A673 (cell line): ENCODE measurements at regions not wholly inside any gene's neighbourhood (a gene's known extent, or its start where the extent isn't known, plus 50 kb on each side); places are given as distances from the start of the nearest gene placed in this dataset.

ENCODE experiments used
- EZH2 ChIP-seq: fragments of 200-600 bp; sonication (generic); IDR thresholded peaks from 2 replicates; pipeline ENCODE4 v1.6.1; 2017; ENCODE audit warnings: borderline replicate concordance, low read depth, mild to moderate bottlenecking, mixed read lengths, antibody characterized with exemption, low read length; ENCODE audit not compliant: poor library complexity, severe bottlenecking
- TF ChIP-seq, protein P1 (sequence below): fragments of 300-800, 200-600 bp; sonication (generic); conservative IDR thresholded peaks from 2 replicates; pipeline ENCODE4 v1.5.1; 2017; ENCODE audit warnings: low read depth, mild to moderate bottlenecking, antibody characterized with exemption, low read length, moderate library complexity, mixed read lengths

DNA sequence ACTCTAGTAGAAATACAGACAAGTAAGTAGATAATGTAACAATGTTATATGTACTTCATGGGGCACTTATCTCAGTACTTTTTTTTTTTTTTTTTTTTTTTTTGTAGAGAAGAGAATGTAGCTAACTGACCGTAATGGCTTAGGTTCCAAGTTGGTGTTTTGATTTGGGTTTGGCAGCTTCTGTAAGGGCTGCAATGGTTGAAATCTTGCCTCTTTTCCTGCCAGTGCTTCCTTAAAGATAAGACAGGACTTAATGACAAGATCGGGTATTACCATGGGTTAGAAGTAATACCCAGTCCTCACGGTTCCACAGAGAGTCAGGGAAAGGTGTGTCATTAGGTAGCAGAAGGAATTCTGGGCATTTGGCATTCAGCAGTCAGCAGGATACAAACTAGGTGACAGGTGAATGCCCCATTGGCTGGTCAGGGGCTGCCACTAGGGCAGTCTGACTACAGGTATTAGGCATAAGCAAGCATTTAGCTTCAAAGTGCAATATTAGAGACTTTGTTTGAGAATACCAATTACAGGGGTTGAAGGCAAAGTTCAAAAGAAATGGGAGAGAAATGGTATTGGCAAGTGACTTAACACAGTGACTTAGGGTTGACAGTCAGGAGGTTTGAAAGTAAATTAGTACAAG, 189.4 kb upstream of the RND3 start:
- TF ChIP-seq, protein P1, sequence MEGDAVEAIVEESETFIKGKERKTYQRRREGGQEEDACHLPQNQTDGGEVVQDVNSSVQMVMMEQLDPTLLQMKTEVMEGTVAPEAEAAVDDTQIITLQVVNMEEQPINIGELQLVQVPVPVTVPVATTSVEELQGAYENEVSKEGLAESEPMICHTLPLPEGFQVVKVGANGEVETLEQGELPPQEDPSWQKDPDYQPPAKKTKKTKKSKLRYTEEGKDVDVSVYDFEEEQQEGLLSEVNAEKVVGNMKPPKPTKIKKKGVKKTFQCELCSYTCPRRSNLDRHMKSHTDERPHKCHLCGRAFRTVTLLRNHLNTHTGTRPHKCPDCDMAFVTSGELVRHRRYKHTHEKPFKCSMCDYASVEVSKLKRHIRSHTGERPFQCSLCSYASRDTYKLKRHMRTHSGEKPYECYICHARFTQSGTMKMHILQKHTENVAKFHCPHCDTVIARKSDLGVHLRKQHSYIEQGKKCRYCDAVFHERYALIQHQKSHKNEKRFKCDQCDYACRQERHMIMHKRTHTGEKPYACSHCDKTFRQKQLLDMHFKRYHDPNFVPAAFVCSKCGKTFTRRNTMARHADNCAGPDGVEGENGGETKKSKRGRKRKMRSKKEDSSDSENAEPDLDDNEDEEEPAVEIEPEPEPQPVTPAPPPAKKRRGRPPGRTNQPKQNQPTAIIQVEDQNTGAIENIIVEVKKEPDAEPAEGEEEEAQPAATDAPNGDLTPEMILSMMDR = no peak
- TF ChIP-seq EZH2 = no peak
